Ishikawa (cell line): ENCODE measurements at regions not wholly inside any gene's neighbourhood (a gene's known extent, or its start where the extent isn't known, plus 50 kb on each side); places are given as distances from the start of the nearest gene placed in this dataset.

Source experiments
- CEBPB ChIP-seq: IDR thresholded peaks from 2 replicates; pipeline ENCODE4 v1.6.1; 2012
- CREB1 ChIP-seq: IDR thresholded peaks from 2 replicates; pipeline ENCODE4 v1.6.1; 2012; ENCODE audit warnings: low read depth
- EGR1 ChIP-seq: IDR thresholded peaks from 2 replicates; pipeline ENCODE4 v1.6.1; 2012
- EP300 ChIP-seq: IDR thresholded peaks from 2 replicates; pipeline ENCODE4 v1.6.1; 2012; ENCODE audit warnings: borderline replicate concordance
- FOXM1 ChIP-seq: IDR thresholded peaks from 2 replicates; pipeline ENCODE4 v1.6.1; 2012; ENCODE audit warnings: low read depth, borderline replicate concordance
- MAX ChIP-seq: IDR thresholded peaks from 2 replicates; pipeline ENCODE4 v1.6.1; 2012
- NFIC ChIP-seq: IDR thresholded peaks from 2 replicates; pipeline ENCODE4 v1.6.1; 2012
- RAD21 ChIP-seq: IDR thresholded peaks from 2 replicates; pipeline ENCODE4 v1.6.1; 2012; ENCODE audit warnings: low read depth
- REST ChIP-seq: IDR thresholded peaks from 2 replicates; pipeline ENCODE4 v1.6.1; 2012; ENCODE audit warnings: low read depth, mild to moderate bottlenecking
- TAF1 ChIP-seq: IDR thresholded peaks from 2 replicates; pipeline ENCODE4 v1.6.1; 2012; ENCODE audit warnings: low read depth, mild to moderate bottlenecking
- TCF12 ChIP-seq: IDR thresholded peaks from 2 replicates; pipeline ENCODE4 v1.6.1; 2012; ENCODE audit warnings: low read depth
- TEAD4 ChIP-seq: IDR thresholded peaks from 2 replicates; pipeline ENCODE4 v1.6.1; 2012
- USF1 ChIP-seq: IDR thresholded peaks from 2 replicates; pipeline ENCODE4 v1.6.1; 2012
- YY1 ChIP-seq: IDR thresholded peaks from 2 replicates; pipeline ENCODE4 v1.6.1; 2012; ENCODE audit warnings: low read depth
- ZBTB7A ChIP-seq: IDR thresholded peaks from 2 replicates; pipeline ENCODE4 v1.6.1; 2012; ENCODE audit warnings: low read depth

GRCh38 chr15:37847776-37848175 is 86.7 kb upstream of the TMCO5A start:
- TF ChIP-seq CEBPB (no peak), USF1 (no peak), CREB1 (no peak), RAD21 (no peak), ZBTB7A (no peak), EP300 (no peak), FOXM1 (no peak), TAF1 (no peak), REST (no peak), MAX (no peak), TCF12 (no peak), EGR1 (no peak), NFIC (no peak), TEAD4 (no peak), YY1 (no peak)

GRCh38 chr15:37856109-37856508 is 78.3 kb upstream of the TMCO5A start:
- TF ChIP-seq FOXM1: no peak
- no peak for TF ChIP-seq NFIC
- no peak for TF ChIP-seq RAD21
- TF ChIP-seq EGR1: no peak
- TF ChIP-seq REST: no peak
- TF ChIP-seq TEAD4: no peak
- TF ChIP-seq ZBTB7A: no peak
- TF ChIP-seq CREB1: no peak
- no peak for TF ChIP-seq CEBPB
- TF ChIP-seq USF1: no peak
- no peak for TF ChIP-seq YY1
- TF ChIP-seq MAX: no peak

GRCh38 chr15:37860896-37861295 is 73.5 kb upstream of the TMCO5A start:
- no peak for TF ChIP-seq CEBPB
- TF ChIP-seq NFIC: no peak
- no peak for TF ChIP-seq TAF1
- no peak for TF ChIP-seq FOXM1
- TF ChIP-seq USF1: no peak
- no peak for TF ChIP-seq EP300
- no peak for TF ChIP-seq YY1
- TF ChIP-seq TEAD4: no peak
- TF ChIP-seq MAX: no peak
- no peak for TF ChIP-seq RAD21
- no peak for TF ChIP-seq ZBTB7A
- no peak for TF ChIP-seq CREB1
- TF ChIP-seq EGR1: no peak
- no peak for TF ChIP-seq REST
- no peak for TF ChIP-seq TCF12

GRCh38 chr15:37865687-37866086 is 68.8 kb upstream of the TMCO5A start:
- TF ChIP-seq EGR1 (no peak), FOXM1 (no peak), YY1 (no peak), CEBPB (no peak), USF1 (no peak), TAF1 (no peak), MAX (no peak), TEAD4 (no peak), RAD21 (no peak), TCF12 (no peak), ZBTB7A (no peak), CREB1 (no peak), REST (no peak), NFIC (no peak), EP300 (no peak)
